HFFc6 (cell line): ENCODE measurements at regions not wholly inside any gene's neighbourhood (a gene's known extent, or its start where the extent isn't known, plus 50 kb on each side); places are given as distances from the start of the nearest gene placed in this dataset.

ENCODE experiments used
- DNase-seq: peaks from one replicate; pipeline ENCODE4 v3.0.0-alpha.2; 2018
- H3K27ac Mint-ChIP-seq: 2 replicates; pipeline ENCODE4 v1.8.0; 2020; ENCODE audit warnings: mild to moderate bottlenecking, mixed read lengths
- H3K27me3 Mint-ChIP-seq: 2 replicates; pipeline ENCODE4 v1.8.0; 2021; ENCODE audit warnings: mild to moderate bottlenecking, moderate library complexity, mixed read lengths; ENCODE audit not compliant: insufficient read depth
- H3K36me3 Mint-ChIP-seq: 2 replicates; pipeline ENCODE4 v1.8.0; 2021; ENCODE audit warnings: low read depth, mixed read lengths
- H3K4me1 Mint-ChIP-seq: 2 replicates; pipeline ENCODE4 v1.8.0; 2020; ENCODE audit warnings: low read depth, mixed read lengths
- H3K4me3 Mint-ChIP-seq: 2 replicates; pipeline ENCODE4 v1.8.0; 2020; ENCODE audit warnings: mild to moderate bottlenecking, moderate library complexity, mixed read lengths
- H3K9me3 Mint-ChIP-seq: 2 replicates; pipeline ENCODE4 v1.8.0; 2020; ENCODE audit warnings: mild to moderate bottlenecking, mixed read lengths
- TF ChIP-seq, protein P1 (sequence below): fragments of 200-600 bp; sonication (generic); IDR thresholded peaks from 2 replicates; pipeline ENCODE4 v1.5.0; 2021; ENCODE audit warnings: antibody characterized with exemption, mild to moderate bottlenecking

DNA sequence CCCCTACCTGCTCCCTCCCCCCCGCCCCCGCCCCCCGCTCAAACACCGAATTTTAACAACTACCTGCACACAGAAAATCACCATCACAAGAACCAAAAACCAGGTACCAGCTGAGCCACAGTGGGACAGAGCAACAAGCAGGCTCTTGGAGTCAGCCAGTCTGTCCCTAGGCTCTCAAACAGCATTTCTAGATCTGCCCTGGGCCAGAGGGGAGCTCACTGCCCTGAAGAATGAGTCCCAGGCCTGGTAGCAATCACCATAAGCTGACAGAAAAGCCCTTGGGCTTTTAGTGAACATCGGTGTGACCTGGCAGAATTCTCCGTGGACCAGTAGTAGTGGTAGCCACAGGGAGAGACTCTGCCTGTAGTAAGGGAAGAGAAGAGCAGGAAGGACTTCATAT is 58.3 kb downstream of the C11orf87 start:
- no peak overlapping the region for H3K27ac Mint-ChIP-seq
- no peaks in the 10 kb centered on the region; the same call in none of the 2 replicates for H3K27me3 Mint-ChIP-seq
- no peaks in the 10 kb centered on the region for H3K36me3 Mint-ChIP-seq
- H3K4me1 Mint-ChIP-seq: no peaks in the 10 kb centered on the region
- no peak overlapping the region for H3K4me3 Mint-ChIP-seq
- TF ChIP-seq, protein P1, sequence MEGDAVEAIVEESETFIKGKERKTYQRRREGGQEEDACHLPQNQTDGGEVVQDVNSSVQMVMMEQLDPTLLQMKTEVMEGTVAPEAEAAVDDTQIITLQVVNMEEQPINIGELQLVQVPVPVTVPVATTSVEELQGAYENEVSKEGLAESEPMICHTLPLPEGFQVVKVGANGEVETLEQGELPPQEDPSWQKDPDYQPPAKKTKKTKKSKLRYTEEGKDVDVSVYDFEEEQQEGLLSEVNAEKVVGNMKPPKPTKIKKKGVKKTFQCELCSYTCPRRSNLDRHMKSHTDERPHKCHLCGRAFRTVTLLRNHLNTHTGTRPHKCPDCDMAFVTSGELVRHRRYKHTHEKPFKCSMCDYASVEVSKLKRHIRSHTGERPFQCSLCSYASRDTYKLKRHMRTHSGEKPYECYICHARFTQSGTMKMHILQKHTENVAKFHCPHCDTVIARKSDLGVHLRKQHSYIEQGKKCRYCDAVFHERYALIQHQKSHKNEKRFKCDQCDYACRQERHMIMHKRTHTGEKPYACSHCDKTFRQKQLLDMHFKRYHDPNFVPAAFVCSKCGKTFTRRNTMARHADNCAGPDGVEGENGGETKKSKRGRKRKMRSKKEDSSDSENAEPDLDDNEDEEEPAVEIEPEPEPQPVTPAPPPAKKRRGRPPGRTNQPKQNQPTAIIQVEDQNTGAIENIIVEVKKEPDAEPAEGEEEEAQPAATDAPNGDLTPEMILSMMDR: no peak
- H3K9me3 Mint-ChIP-seq: no peaks in the 10 kb centered on the region; the same call in 1 of the 2 replicates
- no peak for DNase-seq

DNA sequence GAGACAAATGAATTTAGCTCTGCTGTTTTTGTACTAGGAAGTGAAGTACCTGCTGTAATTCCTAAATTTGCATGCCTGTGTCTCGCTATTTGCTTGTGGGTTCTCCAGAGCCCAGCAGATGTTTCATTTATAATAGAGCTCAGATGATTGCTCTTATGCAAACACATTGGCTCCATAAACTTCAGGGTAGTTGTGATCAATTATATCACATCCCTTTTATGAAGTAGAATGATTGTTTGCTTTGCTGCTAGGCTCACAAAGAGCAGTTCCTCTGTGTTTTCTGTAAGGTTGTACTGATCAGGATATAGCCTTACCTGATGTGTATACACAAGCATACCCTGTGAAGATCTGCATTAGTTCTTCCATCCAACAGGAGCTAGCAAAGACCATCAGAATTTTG is 64.1 kb downstream of the C11orf87 start:
- no peak for DNase-seq
- Mint-ChIP-seq H3K27me3 (no peaks in the 10 kb centered on the region; the same call in none of the 2 replicates), H3K4me1 (no peaks in the 10 kb centered on the region)

DNA sequence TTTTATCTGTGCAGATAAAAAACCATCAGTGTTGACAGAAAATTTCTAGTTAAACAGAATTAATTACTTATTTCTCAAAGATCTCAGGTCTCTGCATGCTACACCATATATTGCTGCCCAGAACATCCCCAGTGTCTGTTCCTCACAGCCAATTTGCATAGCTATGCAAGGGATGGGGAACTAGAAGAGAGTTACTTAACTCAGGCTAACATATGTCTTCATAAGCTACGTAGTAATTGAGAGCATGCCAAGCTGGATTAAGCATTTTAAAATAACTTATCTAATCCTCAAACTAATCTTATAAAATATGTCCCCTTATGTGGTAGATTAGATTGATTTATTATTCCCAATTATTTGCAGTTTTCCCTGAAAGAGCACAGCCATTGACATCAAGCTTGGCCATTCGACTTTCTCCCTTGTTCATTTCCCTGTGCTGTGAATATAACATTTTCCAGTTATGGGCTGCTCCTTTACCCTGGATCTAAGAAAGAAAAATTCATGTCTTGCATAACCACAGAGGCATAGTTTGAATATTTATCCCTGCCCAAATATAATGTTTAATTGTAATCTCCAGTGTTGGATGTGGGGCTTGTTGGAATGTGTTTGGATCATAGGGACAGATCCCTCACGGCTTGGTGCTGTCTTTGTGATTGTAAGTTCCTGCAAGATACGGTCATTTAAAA is 69.1 kb downstream of the C11orf87 start:
- H3K27ac Mint-ChIP-seq: no peak overlapping the region
- TF ChIP-seq, protein P1: no peak
- H3K36me3 Mint-ChIP-seq: no peaks in the 10 kb centered on the region
- no peak for DNase-seq
- H3K4me3 Mint-ChIP-seq: no peak overlapping the region
- no peaks in the 10 kb centered on the region; the same call in 1 of the 2 replicates for H3K27me3 Mint-ChIP-seq
- H3K4me1 Mint-ChIP-seq: no peaks in the 10 kb centered on the region
- 0 out of 2 replicates have a peak, but pooled peaks cover 4% of the 10 kb centered on the region for H3K9me3 Mint-ChIP-seq

More for the DNA sequence above, 64.1 kb downstream of the C11orf87 start:
- TF ChIP-seq, protein P1: no peak
- H3K9me3 Mint-ChIP-seq: peaks cover 4% of the 10 kb centered on the region; the same call in 1 of the 2 replicates
- H3K27ac Mint-ChIP-seq: no peak overlapping the region
- no peak overlapping the region for H3K4me3 Mint-ChIP-seq
- no peaks in the 10 kb centered on the region for H3K36me3 Mint-ChIP-seq

DNA sequence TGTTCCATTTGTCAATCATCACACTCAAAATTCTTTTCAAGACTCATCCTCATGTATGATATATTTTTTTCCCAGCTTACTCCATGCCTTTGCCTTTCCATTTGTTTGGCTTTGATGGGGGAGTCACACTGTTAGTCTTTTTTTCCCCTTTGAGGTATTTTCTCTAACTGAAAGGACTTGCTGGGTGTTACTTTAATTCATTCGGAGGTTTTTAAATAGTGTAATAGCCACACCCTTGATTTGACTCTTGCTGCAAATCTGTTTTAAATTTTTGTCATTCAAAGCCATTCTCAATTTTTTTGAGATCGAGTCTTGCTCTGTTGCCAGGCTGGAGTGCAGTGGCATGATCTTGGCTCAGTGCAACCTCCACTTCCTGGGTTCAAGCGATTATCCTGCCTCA is 84.1 kb downstream of the C11orf87 start:
- no peak overlapping the region for H3K27ac Mint-ChIP-seq

DNA sequence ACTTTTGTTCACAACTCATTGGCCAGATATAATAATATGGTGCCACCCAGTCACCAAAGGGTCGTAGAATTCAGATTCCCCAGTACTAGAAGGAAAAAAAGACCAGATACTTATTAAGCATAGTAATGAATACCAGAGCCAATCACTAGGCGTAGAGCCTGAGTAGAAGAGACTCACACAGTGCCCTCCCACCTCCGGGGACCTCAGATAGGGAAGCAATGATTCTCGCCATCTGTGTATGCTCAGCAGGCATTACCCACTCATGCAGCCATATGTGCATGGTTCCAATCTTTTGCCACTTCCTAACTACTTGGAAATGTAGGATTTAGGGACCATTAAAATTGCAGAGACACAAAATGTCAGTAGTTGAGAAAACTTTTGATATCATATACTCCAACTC is 85.3 kb downstream of the C11orf87 start:
- TF ChIP-seq, protein P1: no peak
- Mint-ChIP-seq H3K9me3 (no peaks in the 10 kb centered on the region; the same call in 1 of the 2 replicates), H3K27ac (no peak overlapping the region), H3K4me1 (no peaks in the 10 kb centered on the region), H3K36me3 (no peaks in the 10 kb centered on the region), H3K27me3 (no peaks in the 10 kb centered on the region), H3K4me3 (no peak overlapping the region)
- DNase-seq: no peak

More for the DNA sequence above, 84.1 kb downstream of the C11orf87 start:
- DNase-seq: no peak
- no peaks in the 10 kb centered on the region for H3K27me3 Mint-ChIP-seq
- no peaks in the 10 kb centered on the region for H3K4me1 Mint-ChIP-seq
- H3K36me3 Mint-ChIP-seq: no peaks in the 10 kb centered on the region
- no peak overlapping the region for H3K4me3 Mint-ChIP-seq
- H3K9me3 Mint-ChIP-seq: no peaks in the 10 kb centered on the region; the same call in 1 of the 2 replicates
- TF ChIP-seq, protein P1: no peak
